HL-60 (cell line): ENCODE measurements at regions not wholly inside any gene's neighbourhood (a gene's known extent, or its start where the extent isn't known, plus 50 kb on each side); places are given as distances from the start of the nearest gene placed in this dataset.

Experiments used
- DNase-seq, 2 experiments: peaks; one replicate each; pipeline ENCODE4 v3.0.0-alpha.2; 2010 to 2020; ENCODE audit warnings: low read depth in 1 of 2, low spot score in 1 of 2
- H3K27ac ChIP-seq: fragments of 250-450 bp; sonication (Bioruptor Pico); replicated peaks from 2 replicates; pipeline ENCODE4 v1.5.1; 2020; ENCODE audit warnings: mild to moderate bottlenecking, moderate library complexity
- H3K27me3 ChIP-seq: fragments of 250-450 bp; sonication (Bioruptor Pico); 2 replicates; pipeline ENCODE4 v1.5.1; 2021; ENCODE audit warnings: mild to moderate bottlenecking, moderate library complexity; ENCODE audit not compliant: insufficient read depth, poor library complexity, severe bottlenecking
- H3K4me3 ChIP-seq: replicated peaks from 2 replicates; pipeline ENCODE4 v1.5.1; 2011; ENCODE audit warnings: mild to moderate bottlenecking, control low read depth, low read length; ENCODE audit not compliant: insufficient read depth
- GABPA ChIP-seq: IDR thresholded peaks from 2 replicates; pipeline ENCODE4 v1.6.1; 2012; ENCODE audit warnings: low read depth
- POLR2AphosphoS5 ChIP-seq: IDR thresholded peaks from 2 replicates; pipeline ENCODE4 v1.6.1; 2012; ENCODE audit warnings: low read depth
- SPI1 ChIP-seq: IDR thresholded peaks from 2 replicates; pipeline ENCODE4 v1.6.1; 2012; ENCODE audit warnings: low read depth, mild to moderate bottlenecking, borderline replicate concordance
- TF ChIP-seq, protein P1 (sequence below): IDR thresholded peaks from 2 replicates; pipeline ENCODE4 v1.6.1; 2012; ENCODE audit warnings: low read depth; ENCODE audit not compliant: insufficient replicate concordance
- TF ChIP-seq, protein P2 (sequence below): IDR thresholded peaks from one replicate; pipeline ENCODE4 v1.5.1; 2011; ENCODE audit warnings: low read length, control low read depth, inconsistent platforms; ENCODE audit not compliant: insufficient read depth

DNA sequence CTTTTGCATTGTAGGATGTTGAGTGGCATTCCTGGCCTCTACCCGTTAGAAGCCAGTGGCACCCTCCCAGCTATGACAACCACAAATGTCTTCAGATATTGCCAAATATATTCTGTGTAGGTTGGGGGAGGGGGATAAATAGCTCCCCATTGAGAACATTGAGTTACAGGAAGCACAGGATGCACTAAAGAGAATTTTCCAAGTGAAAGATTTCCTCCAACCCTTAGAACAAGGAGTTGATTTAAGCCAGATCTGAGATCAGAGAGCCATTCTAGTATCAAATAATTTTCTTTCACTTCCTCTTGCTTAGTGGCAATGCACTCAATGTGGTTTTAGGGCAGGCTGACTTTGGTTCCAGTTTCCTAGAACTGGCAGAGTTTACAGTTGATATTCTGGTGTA is 436.6 kb downstream of the C4orf33 start:
- DNase-seq: peak; percentile 32 to 73
- no peak for TF ChIP-seq GABPA
- TF ChIP-seq, protein P1, sequence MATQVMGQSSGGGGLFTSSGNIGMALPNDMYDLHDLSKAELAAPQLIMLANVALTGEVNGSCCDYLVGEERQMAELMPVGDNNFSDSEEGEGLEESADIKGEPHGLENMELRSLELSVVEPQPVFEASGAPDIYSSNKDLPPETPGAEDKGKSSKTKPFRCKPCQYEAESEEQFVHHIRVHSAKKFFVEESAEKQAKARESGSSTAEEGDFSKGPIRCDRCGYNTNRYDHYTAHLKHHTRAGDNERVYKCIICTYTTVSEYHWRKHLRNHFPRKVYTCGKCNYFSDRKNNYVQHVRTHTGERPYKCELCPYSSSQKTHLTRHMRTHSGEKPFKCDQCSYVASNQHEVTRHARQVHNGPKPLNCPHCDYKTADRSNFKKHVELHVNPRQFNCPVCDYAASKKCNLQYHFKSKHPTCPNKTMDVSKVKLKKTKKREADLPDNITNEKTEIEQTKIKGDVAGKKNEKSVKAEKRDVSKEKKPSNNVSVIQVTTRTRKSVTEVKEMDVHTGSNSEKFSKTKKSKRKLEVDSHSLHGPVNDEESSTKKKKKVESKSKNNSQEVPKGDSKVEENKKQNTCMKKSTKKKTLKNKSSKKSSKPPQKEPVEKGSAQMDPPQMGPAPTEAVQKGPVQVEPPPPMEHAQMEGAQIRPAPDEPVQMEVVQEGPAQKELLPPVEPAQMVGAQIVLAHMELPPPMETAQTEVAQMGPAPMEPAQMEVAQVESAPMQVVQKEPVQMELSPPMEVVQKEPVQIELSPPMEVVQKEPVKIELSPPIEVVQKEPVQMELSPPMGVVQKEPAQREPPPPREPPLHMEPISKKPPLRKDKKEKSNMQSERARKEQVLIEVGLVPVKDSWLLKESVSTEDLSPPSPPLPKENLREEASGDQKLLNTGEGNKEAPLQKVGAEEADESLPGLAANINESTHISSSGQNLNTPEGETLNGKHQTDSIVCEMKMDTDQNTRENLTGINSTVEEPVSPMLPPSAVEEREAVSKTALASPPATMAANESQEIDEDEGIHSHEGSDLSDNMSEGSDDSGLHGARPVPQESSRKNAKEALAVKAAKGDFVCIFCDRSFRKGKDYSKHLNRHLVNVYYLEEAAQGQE: no peak
- TF ChIP-seq SPI1: peak; percentile 93
- TF ChIP-seq POLR2AphosphoS5: no peak
- Histone ChIP-seq H3K27ac (peak overlapping the region; percentile 94), H3K4me3 (no peak overlapping the region), H3K27me3 (no peaks in the 10 kb centered on the region)

DNA sequence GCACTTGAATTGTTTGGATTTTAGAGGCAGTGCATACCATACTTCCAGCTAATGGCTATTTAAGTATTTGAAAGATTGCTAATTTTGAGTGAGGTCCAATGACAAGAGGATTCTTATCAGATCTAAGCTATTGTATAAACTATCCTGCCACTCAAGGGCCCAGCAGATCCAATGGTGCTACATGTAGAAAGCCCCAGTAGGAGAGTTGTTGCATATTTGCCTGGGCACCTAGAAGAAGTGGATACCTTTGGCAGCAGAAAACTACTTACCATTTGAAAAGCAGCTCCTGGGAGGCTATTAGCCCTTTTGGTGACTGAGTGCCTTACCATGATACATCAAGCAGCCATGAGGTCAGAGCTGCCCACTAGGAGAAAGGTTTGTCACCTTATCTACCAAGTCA is 447.3 kb downstream of the C4orf33 start:
- no peak for DNase-seq
- TF ChIP-seq, protein P2, sequence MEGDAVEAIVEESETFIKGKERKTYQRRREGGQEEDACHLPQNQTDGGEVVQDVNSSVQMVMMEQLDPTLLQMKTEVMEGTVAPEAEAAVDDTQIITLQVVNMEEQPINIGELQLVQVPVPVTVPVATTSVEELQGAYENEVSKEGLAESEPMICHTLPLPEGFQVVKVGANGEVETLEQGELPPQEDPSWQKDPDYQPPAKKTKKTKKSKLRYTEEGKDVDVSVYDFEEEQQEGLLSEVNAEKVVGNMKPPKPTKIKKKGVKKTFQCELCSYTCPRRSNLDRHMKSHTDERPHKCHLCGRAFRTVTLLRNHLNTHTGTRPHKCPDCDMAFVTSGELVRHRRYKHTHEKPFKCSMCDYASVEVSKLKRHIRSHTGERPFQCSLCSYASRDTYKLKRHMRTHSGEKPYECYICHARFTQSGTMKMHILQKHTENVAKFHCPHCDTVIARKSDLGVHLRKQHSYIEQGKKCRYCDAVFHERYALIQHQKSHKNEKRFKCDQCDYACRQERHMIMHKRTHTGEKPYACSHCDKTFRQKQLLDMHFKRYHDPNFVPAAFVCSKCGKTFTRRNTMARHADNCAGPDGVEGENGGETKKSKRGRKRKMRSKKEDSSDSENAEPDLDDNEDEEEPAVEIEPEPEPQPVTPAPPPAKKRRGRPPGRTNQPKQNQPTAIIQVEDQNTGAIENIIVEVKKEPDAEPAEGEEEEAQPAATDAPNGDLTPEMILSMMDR: no peak
- TF ChIP-seq SPI1 (no peak), GABPA (no peak), POLR2AphosphoS5 (no peak)
- TF ChIP-seq, protein P1: no peak
- no peak overlapping the region for H3K27ac ChIP-seq
- no peaks in the 10 kb centered on the region for H3K27me3 ChIP-seq
- H3K4me3 ChIP-seq: no peak overlapping the region

DNA sequence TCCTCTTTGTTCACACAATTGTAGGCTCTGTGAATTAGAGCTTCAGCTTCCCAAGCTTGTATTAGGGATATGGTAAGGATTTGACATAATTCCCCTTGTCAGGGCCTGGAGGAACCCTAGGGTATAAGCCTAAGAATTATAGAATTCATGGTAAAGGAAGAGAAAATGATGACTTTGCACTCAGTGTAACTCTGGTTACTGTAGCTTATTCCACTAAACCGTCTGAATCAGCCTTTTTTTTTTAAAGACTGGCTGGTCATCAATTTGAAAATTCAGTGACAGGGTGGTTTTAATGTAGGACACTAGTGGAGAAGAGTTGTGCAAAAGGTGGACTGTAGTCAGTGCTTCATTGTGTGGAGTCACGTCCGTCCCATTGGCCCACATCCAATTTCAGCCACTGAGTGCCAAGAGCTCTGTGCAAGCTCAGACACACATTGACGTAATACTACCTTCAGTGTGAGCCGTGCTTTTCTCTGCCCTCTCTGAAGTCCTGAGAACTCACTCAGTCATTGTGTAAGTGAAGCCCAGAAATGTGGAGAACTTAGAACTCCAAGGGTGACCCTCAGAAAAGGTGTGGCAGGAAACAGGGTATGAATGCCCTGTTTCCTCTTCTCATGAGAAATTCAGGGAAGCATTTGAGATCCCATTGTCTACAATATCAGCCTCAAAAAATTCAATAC is 449.8 kb downstream of the C4orf33 start:
- H3K4me3 ChIP-seq: no peak overlapping the region
- no peak overlapping the region for H3K27ac ChIP-seq
- no peaks in the 10 kb centered on the region for H3K27me3 ChIP-seq
- no peak for TF ChIP-seq GABPA
- no peak for TF ChIP-seq POLR2AphosphoS5
- TF ChIP-seq, protein P1: no peak
- TF ChIP-seq, protein P2: no peak
- TF ChIP-seq SPI1: no peak
- DNase-seq: no peak
